ENCODE measurements at regions not wholly inside any gene's neighbourhood (a gene's known extent, or its start where the extent isn't known, plus 50 kb on each side); places are given as distances from the start of the nearest gene placed in this dataset.

GRCh38 chr6:1081551-1082284, 230.2 kb upstream of the FOXQ1 start:
- no peak for DNase-seq

- no peak for DNase-seq
These were observed 231.2 kb upstream of the FOXQ1 start for GRCh38 chr6:1080453-1081337.

GRCh38 chr6:1079525-1079924, 232.4 kb upstream of the FOXQ1 start:
- DNase-seq = no peak

GRCh38 chr6:1077478-1078416, 234.2 kb upstream of the FOXQ1 start:
- DNase-seq = no peak

GRCh38 chr6:1076531-1077459, 235.1 kb upstream of the FOXQ1 start:
- no peak for DNase-seq

GRCh38 chr6:1075880-1076279, 236.0 kb upstream of the FOXQ1 start:
- DNase-seq = no peak

GRCh38 chr6:1075444-1075843, 236.5 kb upstream of the FOXQ1 start:
- DNase-seq = no peak

GRCh38 chr6:1070085-1070521, 241.8 kb upstream of the FOXQ1 start:
- DNase-seq = no peak

GRCh38 chr6:1068905-1069304, 243.0 kb upstream of the FOXQ1 start:
- no peak for DNase-seq

- no peak for DNase-seq
These were observed 243.8 kb upstream of the FOXQ1 start for GRCh38 chr6:1068068-1068467.

- no peak for DNase-seq
These were observed 244.6 kb upstream of the FOXQ1 start for GRCh38 chr6:1067346-1067745.

- no peak for DNase-seq
These were observed 245.3 kb upstream of the FOXQ1 start for GRCh38 chr6:1066449-1067090.

- DNase-seq = no peak
These were observed 245.9 kb upstream of the FOXQ1 start for GRCh38 chr6:1065986-1066385.

GRCh38 chr6:1063671-1064355, 248.1 kb upstream of the FOXQ1 start:
- no peak for DNase-seq

GRCh38 chr6:1062786-1063545, 248.9 kb upstream of the FOXQ1 start:
- no peak for DNase-seq

- DNase-seq = no peak
These were observed 252.3 kb upstream of the FOXQ1 start for GRCh38 chr6:1059596-1059995.

GRCh38 chr6:1057490-1058135, 254.3 kb upstream of the FOXQ1 start:
- DNase-seq = no peak

GRCh38 chr6:1055015-1055921, 256.6 kb upstream of the FOXQ1 start:
- DNase-seq = no peak
